HG02678 (cell line): ENCODE measurements at regions not wholly inside any gene's neighbourhood (a gene's known extent, or its start where the extent isn't known, plus 50 kb on each side); places are given as distances from the start of the nearest gene placed in this dataset.
"Not testable (repeated sequence)": the region's sequence is repeated elsewhere in the genome, so short reads cannot be mapped to it uniquely, and the experiment has no call there.

Experiments used
- ATAC-seq: cut with Tn5 transposase; IDR thresholded peaks from one replicate; pipeline ENCODE4 v1.9.1; 2021; ENCODE audit warnings: mild to moderate bottlenecking, moderate library complexity; ENCODE audit not compliant: unreplicated experiment

DNA sequence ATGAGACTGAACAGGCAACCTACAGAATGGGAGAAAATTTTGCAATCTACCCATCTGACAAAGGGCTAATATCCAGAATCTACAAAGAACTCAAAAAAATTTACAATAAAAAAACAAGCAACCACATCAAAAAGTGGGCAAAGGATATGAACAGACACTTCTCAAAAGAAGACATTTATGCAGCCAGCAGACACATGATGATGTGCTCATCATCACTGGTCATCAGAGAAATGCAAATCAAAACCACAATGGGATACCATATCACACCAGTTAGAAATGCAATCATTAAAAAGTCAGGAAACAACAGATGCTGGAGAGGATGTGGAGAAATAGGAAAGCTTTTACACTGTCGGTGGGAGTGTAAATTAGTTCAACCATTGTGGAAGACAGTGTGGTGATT lies 51.7 kb upstream of the PAXBP1 start:
- not testable (repeated sequence) for ATAC-seq

DNA sequence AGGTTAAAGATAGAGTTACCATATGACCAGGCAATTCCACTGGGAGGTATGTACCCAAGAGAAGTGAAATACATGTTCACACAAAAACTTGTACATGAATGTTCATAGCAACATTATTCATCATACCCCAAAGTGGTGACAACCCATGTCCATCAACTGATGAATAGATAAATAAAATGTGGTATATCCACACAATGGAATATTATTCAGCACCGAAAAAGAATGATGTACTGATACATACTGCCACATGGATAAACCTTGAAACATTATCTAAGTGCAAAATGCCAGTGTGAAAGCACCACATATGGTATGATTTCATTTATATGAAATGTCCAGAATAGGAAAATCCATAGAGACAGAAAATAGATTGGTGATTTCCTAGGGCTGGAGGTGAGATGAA lies 53.4 kb upstream of the PAXBP1 start:
- no peak for ATAC-seq

DNA sequence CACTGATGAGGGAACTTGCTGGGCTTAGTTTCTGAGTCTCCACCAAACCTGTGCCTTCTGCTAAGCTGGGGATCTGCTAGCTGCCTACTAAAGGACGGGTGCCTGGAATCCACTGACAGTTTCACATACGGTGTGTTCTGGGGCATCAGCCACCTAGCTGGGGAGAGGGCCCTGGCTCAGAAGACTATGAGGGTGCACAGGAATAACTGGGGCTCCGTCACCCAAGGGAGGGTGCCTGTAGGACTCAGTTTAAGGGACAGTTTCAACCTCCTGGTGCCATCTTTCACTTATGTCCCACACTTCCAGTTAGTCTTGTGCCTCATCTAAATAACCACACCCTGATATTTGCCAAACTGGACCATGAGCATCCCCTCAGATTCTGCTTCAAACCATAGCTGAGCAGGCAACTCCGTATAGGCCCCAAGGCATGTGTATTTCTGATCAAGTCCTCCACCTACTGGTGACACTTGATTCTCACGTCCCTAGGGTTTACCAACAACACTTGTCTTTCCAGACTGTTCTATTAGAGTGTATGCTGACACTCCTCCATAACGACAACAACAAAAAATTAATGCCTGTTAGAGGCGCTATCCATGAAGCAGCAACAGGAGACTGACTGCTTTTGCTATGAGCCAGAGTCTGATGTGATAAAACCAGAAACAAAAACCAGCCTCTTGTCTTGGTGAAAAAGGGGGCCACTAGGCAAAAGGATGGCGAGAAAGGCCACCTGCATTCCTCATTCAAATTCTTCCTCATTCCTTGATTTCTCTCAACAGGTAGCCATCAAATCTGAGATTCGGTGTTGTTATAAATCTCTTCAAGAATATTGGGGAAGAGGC lies 55.0 kb upstream of the PAXBP1 start:
- no peak for ATAC-seq

DNA sequence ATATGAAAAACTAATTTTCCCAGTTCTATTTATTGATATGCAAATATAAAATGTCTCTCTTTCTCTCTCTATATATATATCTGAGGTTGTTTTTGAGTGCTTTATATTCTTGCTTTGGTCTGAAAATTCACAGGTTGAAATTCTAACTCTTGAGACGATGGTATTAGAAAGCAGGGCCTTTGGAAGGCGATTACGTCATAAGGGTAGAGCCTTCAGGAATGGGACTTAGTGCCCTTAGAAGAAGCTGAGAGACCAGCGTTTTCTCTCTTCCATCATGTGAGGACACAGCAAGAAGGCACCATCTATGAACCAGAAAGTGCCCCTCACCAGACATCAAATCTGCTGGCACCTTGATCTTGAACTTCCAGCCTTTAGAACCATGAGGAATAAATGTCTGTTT lies 57.4 kb upstream of the PAXBP1 start:
- no peak for ATAC-seq

DNA sequence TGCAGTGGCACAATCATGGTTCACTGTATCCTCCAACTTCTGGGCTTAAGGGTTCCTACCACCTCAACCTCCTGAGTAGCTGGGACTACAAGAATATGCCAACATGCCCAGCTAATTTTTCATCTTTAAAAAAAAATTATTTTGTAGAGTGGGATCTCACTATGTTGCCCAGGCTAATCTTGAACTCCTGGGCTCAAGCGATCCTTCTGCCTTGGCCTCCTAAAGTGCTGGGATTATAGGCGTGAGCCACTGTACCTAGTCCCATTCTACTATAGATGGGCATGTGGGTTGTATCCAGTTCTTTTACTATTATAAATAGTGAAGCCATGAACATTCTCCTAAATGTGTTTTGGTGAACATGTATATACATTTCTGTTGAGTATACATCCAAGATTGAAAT lies 57.9 kb upstream of the PAXBP1 start:
- ATAC-seq = no peak

DNA sequence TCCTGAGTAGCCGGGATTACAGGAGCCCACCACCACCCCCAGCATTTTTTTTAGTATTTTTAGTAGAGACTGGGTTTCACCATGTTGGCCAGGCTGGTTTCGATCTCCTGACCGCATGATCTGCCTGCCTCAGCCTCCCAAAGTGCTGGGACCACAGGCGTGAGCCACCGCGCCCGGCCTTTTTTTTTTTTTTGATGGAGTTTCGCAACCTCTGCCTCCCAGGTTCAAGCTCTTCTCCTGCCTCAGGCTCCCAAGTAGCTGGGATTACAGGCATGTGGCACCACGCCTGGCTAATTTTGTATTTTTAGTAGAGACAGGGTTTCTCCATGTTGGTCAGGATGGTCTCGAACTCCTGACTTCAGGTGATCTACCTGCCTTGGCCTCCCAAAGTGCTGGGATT lies 60.2 kb upstream of the PAXBP1 start:
- not testable (repeated sequence) for ATAC-seq

DNA sequence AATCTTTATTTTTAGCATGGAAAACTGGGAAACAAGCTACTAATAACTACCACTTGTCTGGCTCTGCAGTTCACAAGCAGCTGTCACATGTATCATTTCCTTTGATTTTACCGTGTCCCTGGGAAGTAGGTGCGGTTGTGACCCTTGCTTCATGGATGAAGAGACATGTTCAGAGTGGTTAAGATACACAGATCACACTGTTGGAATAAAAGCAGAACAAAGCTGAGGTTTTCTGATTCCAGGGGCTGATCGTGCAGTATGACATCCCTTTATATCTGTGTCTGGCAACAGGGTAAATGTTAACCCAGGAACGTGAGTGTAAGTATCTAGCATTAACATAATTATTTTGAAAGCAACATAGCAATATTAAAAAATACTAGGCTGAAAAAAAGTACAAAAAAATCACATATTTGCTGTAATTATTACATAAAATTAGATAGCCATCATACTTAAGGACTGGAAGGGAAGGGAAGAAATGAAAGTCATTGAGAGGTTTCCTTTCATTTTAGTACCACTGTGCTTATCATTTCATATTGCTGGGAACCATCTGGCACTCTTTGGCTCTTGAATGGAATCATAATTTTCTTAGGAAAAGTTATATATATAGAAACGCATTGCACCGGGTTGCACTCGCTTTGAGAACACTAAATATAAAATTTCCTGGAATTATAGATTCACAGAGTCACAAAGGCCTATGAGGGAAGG lies 62.8 kb upstream of the PAXBP1 start:
- ATAC-seq = no peak

DNA sequence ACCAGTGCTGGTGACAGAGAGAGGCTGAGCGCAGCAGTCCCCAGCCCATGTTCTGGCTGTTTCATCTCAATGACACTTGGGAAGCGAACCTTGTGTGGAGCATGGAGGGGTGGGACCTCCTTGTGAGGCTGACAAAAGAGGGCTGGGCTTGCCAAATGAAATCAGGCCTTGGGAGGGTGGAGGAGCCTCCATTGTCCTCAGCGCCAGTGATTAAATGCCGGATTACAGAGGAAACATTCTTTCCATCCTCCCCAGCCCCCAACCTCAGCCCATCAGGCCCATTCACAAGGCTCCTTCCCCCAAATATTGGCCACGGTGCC lies 63.3 kb upstream of the PAXBP1 start:
- no peak for ATAC-seq

DNA sequence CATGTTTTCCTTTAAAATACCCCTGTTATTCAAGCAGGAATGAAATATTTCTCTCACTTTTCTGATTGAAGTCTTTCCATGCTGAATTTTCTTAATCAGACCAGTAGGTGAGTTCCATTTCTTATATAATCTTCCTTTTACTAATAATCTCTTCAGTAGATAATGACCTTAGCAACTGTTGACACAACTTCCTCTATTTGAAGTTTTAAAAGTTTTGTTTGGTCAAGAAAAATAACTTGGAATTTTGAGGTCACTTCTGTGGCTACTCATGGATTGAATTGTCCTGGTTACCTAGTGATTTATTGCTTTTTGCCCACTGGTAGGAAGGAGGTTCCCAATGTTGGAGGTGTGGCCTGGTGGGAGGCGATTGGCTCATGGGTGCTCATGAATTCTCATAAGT lies 70.6 kb upstream of the PAXBP1 start:
- no peak for ATAC-seq

DNA sequence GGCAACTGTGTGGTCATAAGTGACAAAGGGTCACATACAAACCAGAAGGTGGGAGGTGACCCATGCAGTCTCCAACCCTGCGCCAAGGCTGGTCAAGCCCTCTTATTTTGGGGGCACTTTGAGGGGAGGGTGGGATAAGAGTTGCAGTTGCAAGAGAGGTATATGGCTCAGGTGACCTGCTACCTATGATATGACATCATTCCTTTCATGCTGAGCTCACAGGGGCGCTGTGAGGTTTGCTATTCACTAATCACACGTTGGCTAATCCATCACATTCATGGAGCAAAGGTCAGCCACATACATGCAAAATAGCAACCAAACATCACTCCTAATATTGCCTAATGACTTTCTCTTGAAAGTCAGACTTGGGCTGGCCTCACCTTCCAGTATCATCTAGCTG lies 72.0 kb upstream of the PAXBP1 start:
- ATAC-seq = no peak

DNA sequence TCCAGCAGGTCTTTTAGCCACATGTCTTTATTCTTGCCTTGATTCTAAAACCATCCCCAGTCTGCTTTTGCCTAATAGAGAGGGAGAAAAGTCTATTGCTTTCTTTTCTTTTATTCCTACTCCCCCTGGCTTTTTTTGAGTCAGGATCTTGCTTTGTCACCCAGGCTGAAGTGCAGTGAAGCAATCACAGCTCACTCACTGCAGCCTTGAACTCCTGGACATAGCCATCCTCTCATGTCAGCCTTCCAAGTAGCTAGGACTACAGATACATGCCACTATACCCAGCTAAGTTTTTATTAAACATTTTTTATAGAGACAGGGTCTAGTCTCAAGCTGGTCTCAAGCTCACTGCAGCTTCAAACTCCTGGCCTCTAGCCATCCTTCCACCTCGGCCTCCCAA lies 72.5 kb upstream of the PAXBP1 start:
- no peak for ATAC-seq

DNA sequence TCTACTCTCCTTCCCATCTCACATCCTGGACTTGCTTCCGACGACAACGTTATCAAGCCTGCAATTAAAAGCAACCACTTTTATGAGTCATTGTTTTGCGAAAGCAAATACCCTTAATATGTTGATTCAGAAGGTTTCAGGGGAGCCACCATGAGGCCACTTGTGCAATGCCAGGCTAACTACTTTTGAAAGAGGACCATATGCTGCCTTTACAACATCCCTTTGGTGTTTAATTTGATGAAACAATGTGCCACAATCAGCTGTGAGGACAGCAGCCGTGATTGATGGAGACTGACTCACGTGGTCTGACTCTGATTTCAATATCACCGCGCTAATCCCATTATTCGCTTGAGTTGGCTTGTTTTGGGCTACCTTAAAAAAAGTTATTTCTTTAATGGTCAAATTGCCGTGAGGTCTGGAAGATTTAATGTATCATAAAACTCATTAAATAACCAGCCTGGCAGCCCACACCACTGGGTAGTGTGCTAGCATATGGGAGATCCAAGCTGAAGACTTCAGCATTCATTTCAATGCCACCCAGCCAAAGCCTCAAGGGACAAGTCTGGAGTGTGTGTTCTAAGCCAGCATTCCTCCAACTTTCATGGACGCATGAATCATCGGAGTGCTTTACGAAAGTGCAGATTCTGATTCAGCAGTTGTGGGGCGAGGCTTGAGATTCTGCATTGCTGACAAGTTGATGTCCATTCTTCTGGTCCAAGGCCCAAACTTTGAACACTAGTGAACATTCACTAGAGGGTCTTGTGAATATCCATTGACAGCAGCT lies 73.3 kb upstream of the PAXBP1 start:
- no peak for ATAC-seq

DNA sequence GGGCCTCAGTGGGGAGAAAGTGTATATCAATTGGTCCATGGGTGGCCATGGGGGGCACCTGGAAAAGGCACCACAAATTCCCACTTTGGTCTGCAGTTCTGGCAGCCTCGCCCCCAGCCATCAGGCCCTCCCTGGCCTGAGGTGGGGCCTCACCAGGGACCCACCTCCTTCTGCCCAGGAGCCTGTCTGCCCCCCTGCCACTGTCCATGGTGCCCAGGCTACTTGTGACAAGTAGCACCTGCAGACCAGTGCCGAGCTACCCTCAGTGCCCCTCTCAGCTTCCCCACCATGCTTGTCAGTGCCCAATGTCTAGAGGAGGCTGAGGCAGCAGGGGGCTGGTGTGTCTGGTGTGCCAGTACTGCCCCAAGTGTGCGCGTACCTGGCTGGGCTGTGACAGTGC lies 87.1 kb upstream of the PAXBP1 start:
- ATAC-seq = no peak

DNA sequence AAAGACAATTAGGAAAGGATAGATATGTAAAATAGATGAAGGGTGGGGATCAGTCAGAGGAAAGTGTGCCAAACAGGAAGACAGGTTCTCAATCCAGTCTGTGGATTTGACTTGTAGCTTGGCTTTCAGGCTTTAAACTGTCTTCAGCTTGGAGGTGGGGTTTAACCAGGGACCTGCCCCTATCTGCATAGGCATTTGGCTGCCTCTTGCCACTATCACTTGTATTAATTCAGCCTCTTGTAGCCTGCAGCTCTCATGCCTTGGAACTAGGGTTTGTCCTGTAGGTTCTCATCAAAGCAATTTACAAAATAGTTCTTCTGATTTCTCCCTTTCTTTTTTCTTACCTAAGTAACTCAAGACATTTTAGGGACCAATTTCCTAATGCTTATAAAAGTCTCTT lies 88.8 kb upstream of the PAXBP1 start:
- no peak for ATAC-seq

DNA sequence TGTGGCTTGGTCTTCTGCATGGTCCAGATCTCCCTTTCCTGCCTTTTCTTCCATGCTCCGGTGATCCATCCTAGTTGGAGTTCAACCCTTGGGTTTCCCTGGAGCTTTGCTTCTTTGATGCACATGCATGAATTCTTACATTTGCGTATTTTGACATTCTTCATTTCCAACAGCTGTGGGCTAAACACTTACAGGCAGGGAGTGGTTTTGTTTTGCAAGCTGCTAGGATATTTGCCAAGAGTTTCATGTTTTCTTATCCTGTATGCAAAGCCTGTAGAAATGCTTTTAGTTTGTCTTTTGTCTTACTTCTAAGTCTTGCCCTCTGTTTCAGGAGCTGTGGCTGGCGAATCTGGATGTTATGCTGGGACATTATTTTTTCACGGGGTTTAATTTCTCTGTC lies 90.3 kb upstream of the PAXBP1 start:
- ATAC-seq = no peak

DNA sequence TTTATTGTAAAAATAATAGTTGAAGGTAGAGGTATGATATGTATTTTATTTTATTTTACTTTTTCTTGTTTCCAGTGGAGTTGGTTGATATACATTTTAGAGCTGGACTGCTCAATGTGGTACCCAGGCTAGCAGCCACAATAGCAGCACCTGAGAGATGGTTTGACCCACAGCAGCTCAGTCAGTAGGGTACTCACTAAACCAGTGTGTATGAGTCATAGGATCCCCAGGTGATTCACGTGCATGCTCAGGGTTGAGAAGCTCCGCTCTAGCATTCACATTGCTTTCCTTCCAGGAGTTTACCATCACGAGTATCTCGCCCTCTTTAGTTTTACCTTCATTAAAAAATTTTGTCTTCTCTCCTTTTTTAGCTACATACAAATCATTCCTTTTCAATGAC lies 96.0 kb upstream of the PAXBP1 start:
- ATAC-seq = no peak

DNA sequence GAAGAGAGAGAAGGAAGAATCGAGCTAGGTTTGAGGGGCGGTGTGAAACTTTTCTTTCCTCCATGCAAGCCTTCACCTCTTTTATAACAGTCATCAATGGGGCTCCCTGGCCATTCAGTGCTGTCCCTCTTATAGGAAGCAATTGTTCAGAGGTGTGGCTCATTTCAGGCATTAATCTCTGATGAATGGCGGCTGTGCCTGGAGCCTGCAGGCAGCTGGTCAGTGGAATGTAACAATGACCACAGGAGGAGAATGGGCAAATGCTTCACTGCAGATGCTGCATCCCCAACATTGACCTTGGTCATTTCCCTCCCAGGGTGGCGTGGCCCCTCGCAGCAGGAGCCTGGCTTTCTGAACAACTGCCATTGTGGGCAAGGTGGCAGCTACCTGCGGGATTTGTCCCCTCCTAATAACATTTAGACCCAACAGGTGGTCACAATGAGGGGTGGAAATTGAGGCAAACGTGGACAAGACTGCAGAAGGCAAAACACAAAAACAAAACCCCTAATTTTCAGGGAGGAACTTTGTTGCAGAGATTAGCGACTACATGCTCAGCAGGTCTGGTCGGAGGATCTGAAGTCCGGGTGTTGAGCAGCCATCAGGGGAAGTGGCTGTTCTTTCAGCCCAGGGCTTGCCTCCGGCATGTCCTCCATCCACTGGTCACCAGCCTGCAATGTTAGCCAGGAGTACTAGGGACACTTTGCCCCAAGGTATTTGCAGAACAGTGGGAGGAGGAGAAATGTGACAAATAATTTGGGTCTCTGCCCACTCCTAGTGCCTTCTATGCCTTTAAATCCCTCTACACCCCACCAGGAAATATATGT lies 97.3 kb upstream of the PAXBP1 start:
- no peak for ATAC-seq

DNA sequence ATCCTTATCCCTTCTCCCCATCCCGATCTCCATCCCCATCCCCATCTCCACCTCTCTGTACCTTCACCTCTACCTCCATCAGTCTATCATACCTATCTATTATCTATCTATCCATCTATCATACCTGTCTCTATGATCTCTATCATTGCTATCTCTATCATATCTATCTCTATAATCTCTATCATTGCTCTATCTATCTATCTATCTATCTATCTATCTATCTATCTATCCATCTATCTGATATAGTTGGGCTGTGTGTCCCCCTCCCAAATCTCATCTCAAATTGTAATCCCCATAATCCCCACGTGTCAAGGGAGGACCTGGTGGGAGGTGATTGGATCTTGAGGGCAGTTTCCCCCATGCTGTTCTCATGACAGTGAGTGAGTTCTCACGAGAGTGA lies 97.9 kb upstream of the PAXBP1 start:
- ATAC-seq = no peak

DNA sequence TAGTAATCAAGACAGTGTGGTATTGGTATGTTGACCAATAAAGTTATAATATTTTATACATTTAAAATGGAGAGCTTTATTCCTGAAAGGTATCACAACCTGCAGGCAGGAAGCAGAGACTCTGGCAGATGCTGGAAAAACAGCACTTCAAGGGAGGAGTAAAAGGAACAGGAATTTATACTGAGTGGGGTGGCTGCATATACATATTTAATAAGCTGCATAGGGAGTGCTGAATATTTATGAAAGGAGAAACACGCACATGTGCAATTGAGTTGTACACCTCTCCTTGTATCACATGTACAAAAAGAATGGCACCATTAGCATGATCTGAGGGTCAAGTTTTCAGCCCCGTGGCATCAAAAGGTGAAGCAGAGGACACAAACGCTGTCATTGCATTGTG lies 104.9 kb upstream of the PAXBP1 start:
- ATAC-seq = no peak

DNA sequence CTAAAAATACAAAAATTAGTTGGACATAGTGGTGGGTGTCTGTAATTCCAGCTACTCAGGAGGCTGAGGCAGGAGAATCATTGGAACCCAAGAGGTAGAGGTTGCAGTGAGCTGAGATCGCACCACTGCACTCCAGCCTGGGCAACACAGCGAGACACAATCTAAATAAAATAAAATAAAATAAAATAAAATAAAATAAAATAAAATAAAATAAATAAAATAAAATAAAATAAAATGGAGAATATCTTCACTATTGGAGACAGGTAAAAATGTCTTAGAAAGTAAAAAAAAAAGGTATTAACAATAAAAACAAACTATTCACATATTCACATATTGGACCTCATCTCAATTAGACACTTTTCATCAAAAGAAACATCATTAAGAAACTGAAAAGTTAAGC lies 106.3 kb upstream of the PAXBP1 start:
- ATAC-seq = not testable (repeated sequence)

DNA sequence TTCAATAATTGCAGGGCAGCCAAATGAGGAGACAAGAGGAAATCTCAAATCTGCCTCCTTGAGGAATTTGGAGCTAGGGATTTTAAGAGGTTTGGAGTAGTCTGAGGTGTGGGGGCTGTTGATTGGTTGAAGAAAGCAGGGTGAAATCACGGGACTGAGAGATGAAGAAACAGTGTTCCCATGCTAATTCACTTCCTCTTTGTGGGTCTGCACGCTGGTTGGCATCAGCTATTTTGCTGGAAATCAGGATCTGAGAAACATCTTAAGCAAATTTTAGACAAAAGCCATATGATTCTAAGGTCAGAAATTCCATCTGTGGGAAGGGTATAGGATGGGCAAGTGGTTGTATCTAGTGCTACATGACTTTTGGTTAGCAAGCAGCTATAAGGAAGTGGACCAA lies 107.1 kb upstream of the PAXBP1 start:
- no peak for ATAC-seq
